HL-60 (cell line): ENCODE measurements at regions not wholly inside any gene's neighbourhood (a gene's known extent, or its start where the extent isn't known, plus 50 kb on each side); places are given as distances from the start of the nearest gene placed in this dataset.

ENCODE experiments used
- GABPA ChIP-seq: IDR thresholded peaks from 2 replicates; pipeline ENCODE4 v1.6.1; 2012; ENCODE audit warnings: low read depth
- POLR2AphosphoS5 ChIP-seq: IDR thresholded peaks from 2 replicates; pipeline ENCODE4 v1.6.1; 2012; ENCODE audit warnings: low read depth
- TF ChIP-seq, protein P1 (sequence below): IDR thresholded peaks from one replicate; pipeline ENCODE4 v1.5.1; 2011; ENCODE audit warnings: low read length, control low read depth, inconsistent platforms; ENCODE audit not compliant: insufficient read depth
- TF ChIP-seq, protein P2 (sequence below): IDR thresholded peaks from 2 replicates; pipeline ENCODE4 v1.6.1; 2012; ENCODE audit warnings: low read depth; ENCODE audit not compliant: insufficient replicate concordance

DNA sequence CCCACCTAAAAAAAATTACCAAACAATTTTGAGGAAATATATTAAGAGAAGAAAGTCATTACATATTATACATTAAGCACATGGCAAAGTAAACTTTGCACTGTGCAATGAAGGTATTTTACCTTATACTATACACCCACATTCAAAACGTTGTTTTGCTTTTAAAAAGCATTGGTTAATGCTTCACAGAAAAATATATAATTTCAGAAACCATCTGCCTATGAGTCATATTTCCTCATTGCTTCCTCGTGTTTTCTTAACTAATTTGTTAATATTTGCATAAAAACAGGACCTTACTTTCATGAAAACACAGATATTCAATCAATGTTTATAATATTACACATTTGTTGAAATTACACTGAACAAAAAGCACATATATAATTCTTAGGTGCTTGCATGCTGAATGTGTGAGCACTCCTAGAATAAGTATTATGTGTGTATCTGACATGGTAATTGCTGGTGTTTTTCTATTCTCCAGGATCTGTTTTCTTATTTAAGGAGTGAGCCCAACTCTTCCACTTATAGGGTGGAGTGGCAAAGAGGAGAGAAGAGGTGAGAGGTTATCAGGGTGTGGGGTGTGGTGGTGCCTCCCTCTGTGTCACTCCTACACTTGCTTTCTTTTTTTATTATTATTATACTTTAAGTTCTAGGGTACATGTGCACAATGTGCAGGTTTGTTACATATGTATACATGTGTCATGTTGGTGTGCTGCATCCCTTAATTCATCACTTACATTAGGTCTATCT, 95.1 kb upstream of the IQCM start:
- TF ChIP-seq, protein P1, sequence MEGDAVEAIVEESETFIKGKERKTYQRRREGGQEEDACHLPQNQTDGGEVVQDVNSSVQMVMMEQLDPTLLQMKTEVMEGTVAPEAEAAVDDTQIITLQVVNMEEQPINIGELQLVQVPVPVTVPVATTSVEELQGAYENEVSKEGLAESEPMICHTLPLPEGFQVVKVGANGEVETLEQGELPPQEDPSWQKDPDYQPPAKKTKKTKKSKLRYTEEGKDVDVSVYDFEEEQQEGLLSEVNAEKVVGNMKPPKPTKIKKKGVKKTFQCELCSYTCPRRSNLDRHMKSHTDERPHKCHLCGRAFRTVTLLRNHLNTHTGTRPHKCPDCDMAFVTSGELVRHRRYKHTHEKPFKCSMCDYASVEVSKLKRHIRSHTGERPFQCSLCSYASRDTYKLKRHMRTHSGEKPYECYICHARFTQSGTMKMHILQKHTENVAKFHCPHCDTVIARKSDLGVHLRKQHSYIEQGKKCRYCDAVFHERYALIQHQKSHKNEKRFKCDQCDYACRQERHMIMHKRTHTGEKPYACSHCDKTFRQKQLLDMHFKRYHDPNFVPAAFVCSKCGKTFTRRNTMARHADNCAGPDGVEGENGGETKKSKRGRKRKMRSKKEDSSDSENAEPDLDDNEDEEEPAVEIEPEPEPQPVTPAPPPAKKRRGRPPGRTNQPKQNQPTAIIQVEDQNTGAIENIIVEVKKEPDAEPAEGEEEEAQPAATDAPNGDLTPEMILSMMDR, result no peak
- TF ChIP-seq, protein P2, sequence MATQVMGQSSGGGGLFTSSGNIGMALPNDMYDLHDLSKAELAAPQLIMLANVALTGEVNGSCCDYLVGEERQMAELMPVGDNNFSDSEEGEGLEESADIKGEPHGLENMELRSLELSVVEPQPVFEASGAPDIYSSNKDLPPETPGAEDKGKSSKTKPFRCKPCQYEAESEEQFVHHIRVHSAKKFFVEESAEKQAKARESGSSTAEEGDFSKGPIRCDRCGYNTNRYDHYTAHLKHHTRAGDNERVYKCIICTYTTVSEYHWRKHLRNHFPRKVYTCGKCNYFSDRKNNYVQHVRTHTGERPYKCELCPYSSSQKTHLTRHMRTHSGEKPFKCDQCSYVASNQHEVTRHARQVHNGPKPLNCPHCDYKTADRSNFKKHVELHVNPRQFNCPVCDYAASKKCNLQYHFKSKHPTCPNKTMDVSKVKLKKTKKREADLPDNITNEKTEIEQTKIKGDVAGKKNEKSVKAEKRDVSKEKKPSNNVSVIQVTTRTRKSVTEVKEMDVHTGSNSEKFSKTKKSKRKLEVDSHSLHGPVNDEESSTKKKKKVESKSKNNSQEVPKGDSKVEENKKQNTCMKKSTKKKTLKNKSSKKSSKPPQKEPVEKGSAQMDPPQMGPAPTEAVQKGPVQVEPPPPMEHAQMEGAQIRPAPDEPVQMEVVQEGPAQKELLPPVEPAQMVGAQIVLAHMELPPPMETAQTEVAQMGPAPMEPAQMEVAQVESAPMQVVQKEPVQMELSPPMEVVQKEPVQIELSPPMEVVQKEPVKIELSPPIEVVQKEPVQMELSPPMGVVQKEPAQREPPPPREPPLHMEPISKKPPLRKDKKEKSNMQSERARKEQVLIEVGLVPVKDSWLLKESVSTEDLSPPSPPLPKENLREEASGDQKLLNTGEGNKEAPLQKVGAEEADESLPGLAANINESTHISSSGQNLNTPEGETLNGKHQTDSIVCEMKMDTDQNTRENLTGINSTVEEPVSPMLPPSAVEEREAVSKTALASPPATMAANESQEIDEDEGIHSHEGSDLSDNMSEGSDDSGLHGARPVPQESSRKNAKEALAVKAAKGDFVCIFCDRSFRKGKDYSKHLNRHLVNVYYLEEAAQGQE, result no peak
- no peak for TF ChIP-seq POLR2AphosphoS5
- no peak for TF ChIP-seq GABPA
